PC-9 (cell line): ENCODE measurements at regions not wholly inside any gene's neighbourhood (a gene's known extent, or its start where the extent isn't known, plus 50 kb on each side); places are given as distances from the start of the nearest gene placed in this dataset.

ENCODE experiments used
- BruUV-seq: library from RNA; stranded (reverse); fragments of 400-500 nt; replicated peaks from 2 replicates; lab custom pipeline; 2021; lab: Mats Ljungman, UMichigan
- CTCF ChIA-PET: fragments of 300-600 bp; sonication (Branson Sonifier 250); formaldehyde crosslinking; loops from one replicate; lab custom pipeline; 2022; ENCODE audit warnings: antibody characterized with exemption; lab: Charles Lee
- POLR2A ChIA-PET: fragments of 300-600 bp; sonication (Branson Sonifier 250); formaldehyde crosslinking; loops from one replicate; lab custom pipeline; 2022; ENCODE audit warnings: antibody characterized with exemption; ENCODE audit not compliant: unreplicated experiment; lab: Charles Lee
- DNase-seq, 2 experiments: peaks; one replicate each; pipeline versions ENCODE4 v3.0.0 to v3.0.0-alpha.2; 2015 to 2022; ENCODE audit warnings: mixed read lengths in 1 of 2
- H2AFZ ChIP-seq: fragments of 200-600 bp; sonication (generic); 2 replicates; pipeline ENCODE4 v1.8.1; 2017; ENCODE audit warnings: antibody characterized with exemption
- H3F3A ChIP-seq: fragments of 200-600 bp; sonication (generic); 2 replicates; pipeline ENCODE4 v1.8.1; 2017; ENCODE audit warnings: antibody characterized with exemption, mild to moderate bottlenecking, low read depth; ENCODE audit not compliant: insufficient read depth
- H3K27ac ChIP-seq: fragments of 200-600 bp; sonication (generic); 2 replicates; pipeline ENCODE4 v1.6.1; 2016; ENCODE audit warnings: mixed run types
- H3K27me3 ChIP-seq: fragments of 200-600 bp; sonication (generic); 2 replicates; pipeline ENCODE4 v1.6.1; 2016; ENCODE audit warnings: low read depth, mixed run types; ENCODE audit not compliant: insufficient read depth
- H3K36me3 ChIP-seq: fragments of 200-600 bp; sonication (generic); 2 replicates; pipeline ENCODE4 v1.6.1; 2016; ENCODE audit warnings: low read depth, mixed run types
- H3K4me1 ChIP-seq: fragments of 200-600 bp; sonication (generic); replicated peaks from 2 replicates; pipeline ENCODE4 v1.6.1; 2016; ENCODE audit warnings: mixed run types; ENCODE audit not compliant: insufficient read depth
- H3K4me2 ChIP-seq: fragments of 200-600 bp; sonication (generic); 2 replicates; pipeline ENCODE4 v1.6.1; 2017; ENCODE audit warnings: mixed run types
- H3K4me3 ChIP-seq: fragments of 200-600 bp; sonication (generic); 2 replicates; pipeline ENCODE4 v1.6.1; 2016; ENCODE audit warnings: mixed run types
- H3K79me2 ChIP-seq: fragments of 200-600 bp; sonication (generic); 2 replicates; pipeline ENCODE4 v1.6.1; 2017; ENCODE audit warnings: low read depth, mixed run types
- H3K9me2 ChIP-seq: fragments of 200-600 bp; sonication (generic); 2 replicates; pipeline ENCODE4 v1.8.1; 2017; ENCODE audit warnings: mild to moderate bottlenecking; ENCODE audit not compliant: insufficient read depth
- H3K9me3 ChIP-seq: fragments of 200-600 bp; sonication (generic); 2 replicates; pipeline ENCODE4 v1.8.1; 2016; ENCODE audit warnings: low read depth; ENCODE audit not compliant: insufficient read depth
- H4K20me1 ChIP-seq: fragments of 200-600 bp; sonication (generic); 2 replicates; pipeline ENCODE4 v1.8.1; 2017; ENCODE audit not compliant: insufficient read depth
- EZH2 ChIP-seq: fragments of 200-600 bp; sonication (generic); IDR thresholded peaks from 2 replicates; pipeline ENCODE4 v1.8.0; 2017; ENCODE audit warnings: antibody characterized with exemption, low read depth
- intact Hi-C: fragments of 100-400 bp; cut with micrococcal nuclease; formaldehyde crosslinking; loops from one replicate; pipeline ENCODE4 v1.10.0; 2022; ENCODE audit not compliant: unreplicated experiment
- TF ChIP-seq, protein P1 (sequence below): fragments of 200-600 bp; sonication (generic); conservative IDR thresholded peaks from 2 replicates; pipeline ENCODE4 v1.6.1; 2017; ENCODE audit warnings: mixed run types, antibody characterized with exemption, mild to moderate bottlenecking, moderate library complexity

DNA sequence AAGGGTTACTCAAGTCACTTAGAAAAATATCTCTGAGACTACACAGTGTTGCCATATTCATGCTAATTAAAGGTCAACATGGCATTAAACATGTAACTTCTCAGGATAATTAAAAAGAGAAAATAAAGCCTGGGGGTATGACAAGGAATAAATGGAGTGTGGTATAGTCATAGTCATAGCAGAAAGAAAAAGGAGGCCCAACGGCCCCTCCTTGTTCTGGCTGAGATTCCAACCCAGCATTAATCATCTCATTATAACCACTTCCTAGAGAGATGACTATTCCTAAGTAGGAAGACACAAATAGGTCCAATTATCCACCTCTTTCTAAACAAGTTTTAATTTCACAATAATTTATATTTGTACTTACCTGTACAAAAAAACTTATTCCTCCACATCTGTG lies 778.4 kb upstream of the AADAT start:
- CTCF ChIA-PET = no interaction called here
- no peak for DNase-seq
- BruUV-seq = no TSS peak
- H2AFZ ChIP-seq = no peak overlapping the region
- intact Hi-C loops = no loop called here
- H3K4me2 ChIP-seq = no peak overlapping the region
- no peaks in the 10 kb centered on the region for H4K20me1 ChIP-seq
- no peaks in the 10 kb centered on the region for H3K27me3 ChIP-seq
- POLR2A ChIA-PET = no interaction called here
- TF ChIP-seq, protein P1, sequence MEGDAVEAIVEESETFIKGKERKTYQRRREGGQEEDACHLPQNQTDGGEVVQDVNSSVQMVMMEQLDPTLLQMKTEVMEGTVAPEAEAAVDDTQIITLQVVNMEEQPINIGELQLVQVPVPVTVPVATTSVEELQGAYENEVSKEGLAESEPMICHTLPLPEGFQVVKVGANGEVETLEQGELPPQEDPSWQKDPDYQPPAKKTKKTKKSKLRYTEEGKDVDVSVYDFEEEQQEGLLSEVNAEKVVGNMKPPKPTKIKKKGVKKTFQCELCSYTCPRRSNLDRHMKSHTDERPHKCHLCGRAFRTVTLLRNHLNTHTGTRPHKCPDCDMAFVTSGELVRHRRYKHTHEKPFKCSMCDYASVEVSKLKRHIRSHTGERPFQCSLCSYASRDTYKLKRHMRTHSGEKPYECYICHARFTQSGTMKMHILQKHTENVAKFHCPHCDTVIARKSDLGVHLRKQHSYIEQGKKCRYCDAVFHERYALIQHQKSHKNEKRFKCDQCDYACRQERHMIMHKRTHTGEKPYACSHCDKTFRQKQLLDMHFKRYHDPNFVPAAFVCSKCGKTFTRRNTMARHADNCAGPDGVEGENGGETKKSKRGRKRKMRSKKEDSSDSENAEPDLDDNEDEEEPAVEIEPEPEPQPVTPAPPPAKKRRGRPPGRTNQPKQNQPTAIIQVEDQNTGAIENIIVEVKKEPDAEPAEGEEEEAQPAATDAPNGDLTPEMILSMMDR = no peak
- TF ChIP-seq EZH2 = no peak
- no peak overlapping the region for H3K27ac ChIP-seq
- H3K9me2 ChIP-seq = no peaks in the 10 kb centered on the region
- H3K79me2 ChIP-seq = no peaks in the 10 kb centered on the region
- no peaks in the 10 kb centered on the region for H3K9me3 ChIP-seq
- no peaks in the 10 kb centered on the region for H3K36me3 ChIP-seq
- no peak overlapping the region for H3K4me3 ChIP-seq
- no peaks in the 10 kb centered on the region for H3F3A ChIP-seq
- no peaks in the 10 kb centered on the region for H3K4me1 ChIP-seq

DNA sequence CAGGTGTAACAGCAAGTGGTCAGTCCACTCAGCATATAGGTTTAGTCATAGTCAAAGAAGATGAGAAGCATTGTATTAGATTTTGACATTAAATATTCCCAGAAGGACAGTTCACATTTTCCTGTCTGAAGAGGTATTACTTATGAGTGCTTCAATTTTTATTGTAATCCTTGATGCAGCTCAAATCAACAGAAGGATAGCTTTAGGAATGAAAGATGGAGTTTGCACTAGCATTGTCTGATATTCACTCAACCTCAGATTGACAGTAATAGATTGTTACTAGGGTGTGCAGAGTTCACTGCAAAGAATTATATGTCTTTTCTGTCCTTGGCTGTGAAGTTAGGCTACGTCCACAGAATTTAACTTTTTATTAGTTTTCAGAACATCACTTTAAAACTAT lies 764.3 kb upstream of the AADAT start:
- H3K4me2 ChIP-seq = no peak overlapping the region
- H3K27me3 ChIP-seq = no peaks in the 10 kb centered on the region
- intact Hi-C loops = loop anchor here (5.0 kb wide), 1 partner anchor 717 kb away; no protein-coding TSS in a partner anchor
- TF ChIP-seq EZH2 = no peak
- TF ChIP-seq, protein P1 = no peak
- H3K9me3 ChIP-seq = no peaks in the 10 kb centered on the region
- POLR2A ChIA-PET = no interaction called here
- BruUV-seq = no TSS peak
- CTCF ChIA-PET = interaction anchor here (1.0 kb wide), 1 partner anchor 655 kb away, joined by 8 read pairs; no protein-coding TSS in a partner anchor
- no peak overlapping the region for H3K27ac ChIP-seq
- H2AFZ ChIP-seq = no peak overlapping the region
- H3K4me3 ChIP-seq = no peak overlapping the region
- H4K20me1 ChIP-seq = no peaks in the 10 kb centered on the region
- DNase-seq = no peak
- no peaks in the 10 kb centered on the region for H3K4me1 ChIP-seq
- H3F3A ChIP-seq = no peaks in the 10 kb centered on the region
- H3K9me2 ChIP-seq = no peaks in the 10 kb centered on the region
- H3K79me2 ChIP-seq = no peaks in the 10 kb centered on the region
- no peaks in the 10 kb centered on the region for H3K36me3 ChIP-seq

DNA sequence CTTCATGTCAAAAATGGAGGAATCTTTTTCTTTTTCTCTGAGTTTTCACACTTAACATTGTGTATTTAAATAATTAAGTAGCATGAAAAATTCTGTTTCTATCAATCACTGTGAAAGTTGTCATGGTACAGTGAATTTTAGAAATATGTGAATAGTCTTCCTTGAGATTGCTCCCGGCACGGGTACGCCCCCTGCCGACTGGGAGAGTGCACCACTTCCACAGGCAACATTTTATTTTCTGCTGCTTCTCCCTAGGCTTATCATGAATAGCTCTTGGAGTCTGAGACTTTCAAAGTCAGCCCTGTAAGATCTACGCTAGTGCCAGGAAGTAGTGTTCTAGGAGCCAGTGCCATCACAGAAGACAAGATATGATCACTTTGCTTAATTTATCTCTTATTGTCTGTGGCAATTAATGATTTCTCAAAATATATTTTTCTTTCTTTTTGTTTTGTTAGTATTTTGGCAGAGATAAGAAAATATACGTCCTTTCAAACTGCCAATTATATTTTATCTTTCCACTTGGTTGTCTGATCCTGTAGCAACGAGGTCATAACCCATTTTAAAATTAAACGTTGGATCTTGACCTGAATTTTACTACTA lies 763.8 kb upstream of the AADAT start:
- Histone ChIP-seq H3K27me3 (no peaks in the 10 kb centered on the region), H3K9me2 (no peaks in the 10 kb centered on the region), H3K27ac (no peak overlapping the region), H3K9me3 (no peaks in the 10 kb centered on the region), H3K4me3 (no peak overlapping the region), H3K79me2 (no peaks in the 10 kb centered on the region), H3K36me3 (no peaks in the 10 kb centered on the region), H3K4me2 (no peak overlapping the region), H4K20me1 (no peaks in the 10 kb centered on the region), H2AFZ (no peak overlapping the region), H3K4me1 (no peaks in the 10 kb centered on the region), H3F3A (no peaks in the 10 kb centered on the region)
- ChIA-PET POLR2A (no interaction called here), CTCF (interaction anchor here (1.0 kb wide), 1 partner anchor 655 kb away, joined by 8 read pairs; no protein-coding TSS in a partner anchor)
- BruUV-seq = no TSS peak
- peak in 1 of 2 experiments; percentile 48 for DNase-seq
- intact Hi-C loops = loop anchor here (1.0 to 5.0 kb wide), 3 partner anchors 264 to 716 kb away; no protein-coding TSS in a partner anchor
- no peak for TF ChIP-seq EZH2
- TF ChIP-seq, protein P1 = peak; percentile 74
